DMS153 treated with DMSO at 0.1 percent for 48 hours (cell line): ENCODE measurements at regions not wholly inside any gene's neighbourhood (a gene's known extent, or its start where the extent isn't known, plus 50 kb on each side); places are given as distances from the start of the nearest gene placed in this dataset.

Source experiments
- DNase-seq: peaks from one replicate; lab custom pipeline; 2025; ENCODE audit not compliant: unreplicated experiment; lab: John Stamatoyannopoulos, UW

DNA sequence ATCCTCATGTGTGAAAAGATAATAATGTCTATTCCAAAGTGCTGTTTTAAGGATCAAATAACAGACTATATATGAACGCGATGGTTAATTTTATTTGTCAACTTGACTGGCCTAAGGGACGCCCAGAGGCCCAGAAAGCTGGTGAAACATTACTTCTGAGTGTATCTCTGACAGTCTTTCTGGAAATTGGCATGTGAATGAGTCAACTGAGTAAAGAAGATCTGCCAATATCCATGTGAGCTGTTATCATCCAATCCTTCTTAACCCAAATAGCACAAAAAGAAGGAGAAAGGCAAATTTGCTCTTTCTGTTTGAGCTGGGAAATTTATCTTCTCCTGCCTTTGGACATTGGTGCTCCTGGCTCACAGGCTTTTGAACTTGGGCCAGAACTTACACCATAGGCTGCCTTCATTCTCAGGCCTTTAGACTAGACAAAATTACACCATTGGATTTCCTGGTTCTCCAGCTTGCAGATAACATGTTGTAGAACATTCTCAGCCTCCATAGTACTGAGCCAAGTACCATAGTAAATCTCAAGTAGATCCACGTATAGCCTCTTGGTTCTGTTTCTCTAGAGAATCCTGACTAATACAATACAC is 114.7 kb upstream of the DOCK10 start:
- DNase-seq, result no peak

DNA sequence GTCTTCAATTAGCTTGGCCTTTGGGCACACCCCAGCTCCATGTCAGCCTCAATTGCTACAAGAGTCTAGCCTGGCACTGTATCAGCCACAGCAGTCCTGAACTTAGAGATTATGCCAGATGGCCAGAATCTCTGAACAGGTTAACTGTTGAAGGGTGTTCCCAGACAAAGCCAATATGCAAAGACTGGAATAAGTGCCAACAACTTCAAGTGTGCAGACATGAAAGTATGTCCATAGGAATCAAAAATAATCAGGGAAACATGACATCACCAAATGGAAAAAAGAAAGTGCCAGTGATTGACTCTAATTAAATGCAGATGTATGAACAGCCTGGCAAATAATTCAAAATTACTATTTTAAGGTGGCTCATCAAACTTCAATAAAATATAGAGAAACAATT is 98.5 kb upstream of the DOCK10 start:
- no peak for DNase-seq

- DNase-seq, result no peak
Measured at GRCh38 chr2:225137971-225138370, 95.7 kb upstream of the DOCK10 start.

GRCh38 chr2:225136552-225136951 is 94.3 kb upstream of the DOCK10 start:
- DNase-seq, result no peak

GRCh38 chr2:225131898-225132297 is 89.6 kb upstream of the DOCK10 start:
- no peak for DNase-seq

GRCh38 chr2:225130093-225130492 is 87.8 kb upstream of the DOCK10 start:
- no peak for DNase-seq

DNA sequence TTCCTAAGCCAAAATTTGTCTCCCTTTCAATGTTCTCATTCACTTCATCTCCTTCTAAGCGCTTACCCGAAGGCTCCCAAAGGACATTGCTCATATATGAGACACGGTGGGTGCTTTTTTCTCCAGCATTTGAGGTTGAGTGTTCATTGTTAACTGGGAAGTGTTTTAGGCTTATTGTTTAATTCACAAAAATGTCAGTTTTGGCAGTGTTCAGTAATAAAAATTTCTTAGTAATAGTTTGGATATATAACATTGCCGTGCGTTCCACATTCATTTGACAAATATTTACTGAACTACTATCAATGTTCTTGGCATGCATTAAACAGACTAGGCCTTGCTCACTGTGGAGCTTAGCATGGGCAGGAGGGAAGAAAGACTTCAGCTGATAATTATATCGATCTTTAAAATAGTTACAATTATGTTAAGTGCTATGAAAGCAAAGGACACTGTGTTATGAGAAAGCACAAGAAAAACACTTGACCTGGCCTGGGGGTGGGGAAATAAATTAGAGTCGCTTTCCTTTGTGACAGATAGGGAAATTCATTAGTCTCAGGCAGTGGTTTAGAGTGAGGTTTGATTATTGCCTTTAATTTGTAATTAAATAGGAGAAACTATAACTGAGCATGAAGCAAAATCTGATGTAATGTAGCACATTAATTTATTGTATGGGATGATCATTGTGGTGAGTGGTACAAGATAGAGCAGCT is 82.2 kb upstream of the DOCK10 start:
- DNase-seq, result peak; percentile 14

DNA sequence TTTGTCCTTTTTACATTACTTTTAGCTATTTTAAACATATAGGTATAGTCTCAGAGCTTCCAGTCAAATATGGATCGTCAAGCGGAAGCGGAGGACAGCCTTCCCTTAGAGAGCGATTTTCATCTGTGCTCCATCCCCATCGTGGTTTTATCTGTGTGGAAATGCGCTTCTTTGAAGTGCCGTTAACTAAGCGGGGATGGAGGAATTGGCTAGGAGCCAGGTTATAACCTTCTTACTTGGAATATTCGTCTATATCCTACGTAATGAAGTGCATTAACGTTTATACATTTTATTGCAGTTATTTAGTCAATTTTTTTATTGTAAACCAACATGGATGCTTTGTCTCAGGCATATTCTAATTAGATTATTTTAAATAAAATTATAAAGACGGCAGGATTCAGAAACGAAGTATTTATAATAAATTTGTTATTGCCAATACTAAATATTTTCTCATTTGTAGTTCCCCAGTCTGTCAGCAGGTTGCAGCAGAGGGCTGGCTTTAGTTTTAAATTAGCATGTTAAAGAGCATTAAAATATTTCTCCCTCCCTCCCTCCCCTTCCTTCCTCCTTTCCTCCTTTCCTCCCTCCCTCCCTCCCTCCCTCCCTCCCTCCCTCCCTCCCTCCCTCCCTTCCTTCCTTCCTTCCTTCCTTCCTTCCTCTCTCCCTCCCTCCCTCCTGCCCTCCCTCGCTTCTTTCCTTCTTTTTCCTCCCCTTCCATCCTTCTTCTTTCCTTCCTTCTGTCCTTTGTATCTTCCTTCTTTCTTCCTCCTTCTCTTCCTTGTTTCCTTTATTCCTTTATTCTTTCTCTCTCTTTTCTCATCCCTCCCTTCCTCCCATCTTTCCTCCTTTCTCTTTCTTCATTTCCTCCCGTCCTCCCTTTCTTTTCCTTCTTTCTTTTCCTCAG is 80.6 kb upstream of the DOCK10 start:
- DNase-seq, result no peak

DNA sequence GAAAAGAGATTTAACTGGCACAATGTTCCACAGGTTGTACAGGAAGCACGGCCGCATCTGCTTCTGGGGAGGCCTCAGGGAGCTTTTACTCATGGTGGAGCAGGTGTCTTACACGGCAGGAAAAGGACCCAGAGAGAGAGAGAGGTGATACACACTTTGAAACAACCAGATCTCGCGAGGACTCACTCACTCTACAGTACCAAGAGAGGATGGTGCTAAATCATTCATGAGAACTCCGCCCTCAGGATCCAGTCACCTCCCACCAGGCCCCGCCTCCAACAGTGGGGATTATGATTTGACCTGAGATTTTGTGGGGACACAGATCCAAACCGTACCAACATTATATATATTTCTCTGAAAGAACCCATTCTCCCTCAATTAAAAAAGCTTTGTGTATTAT is 79.7 kb upstream of the DOCK10 start:
- no peak for DNase-seq

GRCh38 chr2:225120186-225120585 is 77.9 kb upstream of the DOCK10 start:
- no peak for DNase-seq

GRCh38 chr2:225117051-225117716 is 74.9 kb upstream of the DOCK10 start:
- DNase-seq, result no peak

DNA sequence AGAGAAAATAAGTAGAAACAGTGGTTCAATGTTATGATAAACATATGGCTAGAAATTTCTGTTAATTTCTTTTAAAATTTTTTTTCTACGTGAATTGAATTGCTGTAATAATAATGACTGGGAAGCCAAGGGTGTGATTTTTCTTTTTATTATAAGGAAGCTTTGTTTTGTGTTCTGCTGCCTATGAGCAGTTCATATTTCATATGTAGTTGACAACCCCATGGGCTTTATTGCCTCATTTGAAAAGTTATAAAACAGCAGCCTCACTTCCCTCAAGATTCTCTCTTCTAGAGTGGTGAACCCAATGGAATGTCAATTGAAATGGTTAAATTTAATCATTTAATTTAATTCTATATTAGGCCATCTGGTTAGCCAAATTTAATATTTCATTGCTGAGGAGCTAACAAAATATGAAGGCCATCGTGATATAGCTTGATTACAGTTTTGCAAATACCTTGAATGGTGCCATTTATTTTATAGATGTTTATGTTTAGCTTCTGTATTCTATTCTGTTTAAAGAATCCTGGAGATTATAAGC is 72.6 kb upstream of the DOCK10 start:
- no peak for DNase-seq

GRCh38 chr2:225113371-225114015 is 71.2 kb upstream of the DOCK10 start:
- no peak for DNase-seq

DNA sequence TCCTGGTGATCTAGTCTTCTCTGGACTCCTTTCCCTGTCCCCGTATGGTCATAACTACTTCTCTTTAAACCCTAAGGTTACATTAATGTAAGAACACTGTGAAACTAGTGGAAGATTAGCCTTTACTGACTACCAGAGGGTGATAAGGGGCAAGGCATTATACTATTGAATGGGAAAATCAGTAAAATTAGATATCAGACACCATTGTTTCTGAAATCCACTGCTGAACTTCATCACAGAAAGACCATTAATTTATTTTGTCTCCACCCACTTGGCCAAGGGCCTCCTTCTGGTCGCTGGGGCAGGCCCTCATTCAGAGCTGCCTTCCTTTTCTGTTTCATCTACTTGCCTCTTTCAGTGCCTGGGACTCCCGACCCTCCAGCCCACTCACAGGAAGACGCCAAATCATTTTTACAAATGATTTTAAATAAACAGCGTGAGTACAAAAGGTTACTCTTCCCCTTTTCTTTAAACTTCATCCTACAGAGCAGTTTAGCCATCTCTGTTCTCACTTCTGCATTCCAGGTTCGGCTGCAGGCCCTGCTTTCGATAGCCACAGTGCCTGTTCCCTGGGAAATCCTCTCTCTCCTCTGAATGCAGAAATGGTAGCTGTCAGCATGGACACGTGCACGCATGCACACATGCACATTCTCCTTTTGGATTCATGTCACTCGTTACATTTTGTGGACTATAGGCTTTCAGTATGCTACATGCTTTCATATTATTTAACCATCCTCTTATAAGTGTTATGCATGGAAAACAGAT is 70.3 kb upstream of the DOCK10 start:
- DNase-seq, result no peak

GRCh38 chr2:225108805-225109204 is 66.5 kb upstream of the DOCK10 start:
- no peak for DNase-seq

DNA sequence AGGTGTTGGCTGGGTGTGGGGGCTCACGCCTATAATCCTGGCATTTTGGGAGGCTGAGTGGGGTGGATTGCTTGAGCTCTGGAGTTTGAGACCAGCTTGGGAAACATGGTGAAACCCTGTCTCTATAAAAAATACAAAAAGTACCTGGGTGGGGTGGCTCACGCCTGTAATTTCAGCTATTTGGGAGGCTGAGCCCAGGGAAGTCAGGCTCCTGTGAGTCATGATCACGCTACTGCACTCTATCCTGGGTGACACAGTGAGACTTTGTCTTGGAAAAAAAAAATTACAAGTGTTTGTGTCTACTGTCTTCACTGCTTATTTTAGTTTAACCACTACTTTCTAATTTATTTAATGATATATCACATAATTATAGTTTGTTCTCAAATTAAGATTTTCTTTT is 62.7 kb upstream of the DOCK10 start:
- no peak for DNase-seq

DNA sequence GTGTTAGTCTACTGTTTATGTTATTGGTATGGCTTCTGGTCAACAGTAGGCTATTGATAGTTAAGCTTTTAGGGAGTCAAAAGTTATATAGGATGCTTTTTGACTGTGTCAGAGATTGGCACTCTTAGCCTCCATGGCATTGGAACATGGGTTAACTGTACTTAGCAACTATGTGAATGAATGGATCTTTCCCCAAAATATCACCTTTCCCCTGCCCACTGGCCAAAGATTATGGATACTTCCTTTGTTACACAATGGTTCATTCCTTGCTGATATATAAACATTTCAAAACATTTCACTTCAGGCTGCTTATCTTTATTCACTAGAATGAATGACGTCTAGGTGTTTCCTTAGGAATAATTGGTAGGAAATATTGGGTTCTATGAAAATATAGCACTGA is 62.1 kb upstream of the DOCK10 start:
- no peak for DNase-seq

DNA sequence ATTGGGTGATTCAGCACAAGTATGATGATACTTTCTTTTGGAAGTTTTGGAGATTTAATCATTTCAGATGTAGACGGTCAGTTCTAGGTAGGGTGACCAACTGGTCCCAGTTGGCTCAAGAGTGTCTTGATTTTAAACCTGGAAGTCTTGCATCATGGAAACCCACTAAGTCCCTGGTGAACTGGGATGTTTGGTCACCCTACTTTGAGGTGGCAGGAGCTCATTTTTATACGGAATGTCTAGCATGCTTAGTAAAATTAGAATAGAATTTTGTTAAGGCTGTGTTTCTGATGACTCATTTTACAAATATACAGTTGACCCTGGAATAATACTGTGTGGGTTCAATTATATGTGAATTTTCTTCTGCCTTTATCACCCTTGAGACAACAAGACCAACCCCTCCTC is 61.5 kb upstream of the DOCK10 start:
- DNase-seq, result no peak

- no peak for DNase-seq
Measured at GRCh38 chr2:225100856-225101294, 58.6 kb upstream of the DOCK10 start.

- no peak for DNase-seq
Measured at GRCh38 chr2:225100269-225100668, 58.0 kb upstream of the DOCK10 start.
